ENCODE measurements at regions not wholly inside any gene's neighbourhood (a gene's known extent, or its start where the extent isn't known, plus 50 kb on each side); places are given as distances from the start of the nearest gene placed in this dataset. TPM values are rescaled to one million over a fixed set of nuclear protein-coding genes. Genes with fewer than 3 reads are reported as not detected.
"Not testable (repeated sequence)": the region's sequence is repeated elsewhere in the genome, so short reads cannot be mapped to it uniquely, and the experiment has no call there.

DNA sequence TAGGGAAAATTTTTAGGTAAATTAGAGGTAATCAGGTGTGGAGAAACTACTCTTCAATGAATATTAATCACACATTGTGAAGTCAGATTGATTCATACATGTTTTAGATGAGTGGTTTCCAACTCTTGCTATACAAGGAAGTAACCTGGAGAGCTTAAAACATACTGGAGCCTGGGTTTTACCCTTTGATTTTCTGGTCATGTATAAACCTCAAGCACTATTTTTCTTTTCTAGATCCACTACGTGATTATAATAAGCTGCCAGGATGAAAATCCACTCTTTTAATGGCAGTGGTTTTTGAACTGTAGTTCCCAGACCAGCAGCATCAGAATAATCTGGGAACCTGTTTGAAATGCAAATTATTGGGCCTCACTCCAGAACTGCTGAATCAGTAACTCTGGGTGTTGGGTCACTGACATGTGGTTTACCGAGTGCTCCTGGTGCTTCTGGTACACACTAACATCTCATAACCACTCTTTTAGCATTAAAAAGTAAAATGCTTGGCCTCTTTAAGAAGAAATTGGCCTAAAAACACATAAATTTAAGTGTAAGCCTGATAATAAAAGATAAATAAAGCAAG lies 63.4 kb downstream of the DCAF12L1 start:
- DNase-seq: no peak

- no peak for DNase-seq
These were observed 67.2 kb downstream of the DCAF12L1 start for GRCh38 chrX:126485409-126485808.

DNA sequence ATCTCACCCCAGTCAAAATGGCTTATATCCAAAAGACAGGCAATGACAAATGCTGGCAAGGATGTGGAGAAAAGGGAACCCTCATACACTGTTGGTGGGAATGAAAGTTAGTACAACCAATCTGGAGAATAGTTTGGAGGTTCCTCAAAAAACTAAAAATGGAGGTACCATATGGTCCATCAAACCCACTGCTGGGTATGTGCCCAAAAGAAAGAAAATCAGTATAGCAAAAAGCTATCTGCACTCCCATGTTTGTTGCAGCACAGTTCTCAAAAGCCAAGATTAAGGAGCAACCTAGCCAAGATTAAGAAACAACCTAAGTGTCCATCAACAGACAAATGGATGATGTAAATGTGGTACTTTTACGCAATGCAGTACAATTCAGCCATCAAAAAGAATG lies 70.7 kb downstream of the DCAF12L1 start:
- DNase-seq: no peak

DNA sequence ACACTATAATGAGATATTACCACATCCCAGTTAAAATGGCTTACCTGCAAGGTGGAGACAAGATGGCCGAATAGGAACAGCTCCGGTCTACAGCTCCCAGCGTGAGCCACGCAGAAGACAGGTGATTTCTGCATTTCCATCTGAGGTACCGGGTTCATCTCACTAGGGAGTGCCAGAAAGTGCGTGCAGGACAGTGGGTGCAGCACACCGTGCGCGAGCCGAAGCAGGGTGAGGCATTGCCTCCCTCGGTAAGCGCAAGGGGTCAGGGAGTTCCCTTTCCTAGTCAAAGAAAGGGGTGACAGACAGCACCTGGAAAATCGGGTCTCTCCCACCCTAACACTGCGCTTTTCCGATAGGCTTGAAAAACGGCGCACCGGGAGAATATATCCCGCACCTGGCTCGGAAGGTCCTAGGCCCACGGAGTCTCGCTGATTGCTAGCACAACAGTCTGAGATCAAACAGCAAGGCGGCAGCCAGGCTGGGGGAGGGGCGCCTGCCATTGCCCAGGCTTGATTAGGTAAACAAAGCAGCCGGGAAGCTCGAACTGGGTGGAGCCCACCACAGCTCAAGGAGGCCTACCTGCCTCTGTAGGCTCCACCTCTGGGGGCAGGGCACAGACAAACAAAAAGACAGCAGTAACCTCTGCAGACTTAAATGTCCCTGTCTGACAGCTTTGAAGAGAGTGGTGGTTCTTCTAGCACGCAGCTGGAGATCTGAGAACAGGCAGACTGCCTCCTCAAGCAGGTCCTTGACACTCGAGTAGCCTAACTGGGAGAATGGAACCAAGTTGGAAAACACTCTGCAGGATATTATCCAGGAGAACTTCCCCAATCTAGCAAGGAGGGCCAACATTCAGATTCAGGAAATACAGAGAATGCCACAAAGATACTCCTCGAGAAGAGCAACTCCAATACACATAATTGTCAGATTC lies 92.5 kb downstream of the DCAF12L1 start:
- not testable (repeated sequence) for DNase-seq

DNA sequence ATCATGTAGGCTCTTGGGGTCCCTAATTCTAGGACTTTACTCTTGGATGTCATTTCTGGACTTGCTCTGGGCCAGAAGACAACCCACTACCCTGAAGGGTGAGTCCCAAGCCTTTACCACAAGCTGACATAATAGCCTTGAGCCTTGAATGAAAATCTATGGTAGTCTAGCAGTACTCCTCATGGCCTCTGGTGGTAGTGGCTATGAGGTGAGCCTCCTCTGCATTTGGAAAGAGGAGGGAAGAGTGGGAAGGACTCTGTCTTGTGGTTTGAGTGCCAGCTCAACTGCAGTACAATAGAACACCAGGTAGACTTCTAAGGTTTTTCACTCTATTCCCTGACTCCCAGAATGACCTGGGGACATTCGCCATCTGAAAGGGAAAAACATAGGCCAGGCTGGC lies 96.5 kb downstream of the DCAF12L1 start:
- no peak for DNase-seq

DNA sequence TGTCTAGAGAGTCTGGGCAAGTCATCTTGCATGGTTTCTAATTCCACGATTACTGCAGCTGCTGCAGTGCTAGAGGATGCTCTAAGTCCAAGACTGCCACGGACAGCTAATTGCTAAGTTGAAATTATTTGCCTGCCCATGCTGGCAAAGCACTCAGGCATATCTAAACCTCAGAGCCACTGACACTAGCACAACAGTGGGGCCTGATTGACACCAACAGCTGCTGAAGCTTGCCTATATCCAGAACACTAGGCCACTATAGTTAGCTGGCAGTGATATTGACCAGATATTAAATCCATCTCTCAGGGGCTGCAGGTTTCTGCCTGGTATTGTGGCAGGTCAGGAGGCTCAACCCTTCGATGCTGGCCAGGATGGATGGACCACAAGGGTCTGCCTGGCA lies 103.9 kb downstream of the DCAF12L1 start:
- peak; percentile 2 for DNase-seq

Small RNA genes in the stretch of these regions (small RNA-seq; reads per million reads assigned to genes)
- gene MTND4LP1 (ENCODE audit: low replicate concordance): not detected
